ENCODE measurements at regions not wholly inside any gene's neighbourhood (a gene's known extent, or its start where the extent isn't known, plus 50 kb on each side); places are given as distances from the start of the nearest gene placed in this dataset.

DNA sequence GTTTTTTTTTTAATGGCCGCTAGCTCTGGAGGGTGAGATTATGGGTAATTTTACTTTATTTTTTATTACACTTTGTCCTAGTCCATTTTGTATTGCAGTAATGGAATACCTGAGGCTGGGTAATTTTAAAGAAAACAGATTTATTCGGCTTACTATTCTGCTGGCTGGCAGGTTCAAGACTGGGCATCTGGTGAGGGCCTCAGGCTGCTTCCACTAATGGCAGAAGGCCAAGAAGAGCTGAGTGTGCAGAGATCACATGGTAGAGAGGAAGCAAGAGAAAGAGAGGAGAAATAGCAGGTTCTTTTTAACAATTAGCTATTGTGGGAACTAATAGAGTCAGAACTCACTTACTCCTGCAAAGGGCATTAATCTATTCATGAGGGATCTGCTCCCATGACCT is 52.4 kb upstream of the ARHGAP28 start:
- TF ChIP-seq, protein P1, sequence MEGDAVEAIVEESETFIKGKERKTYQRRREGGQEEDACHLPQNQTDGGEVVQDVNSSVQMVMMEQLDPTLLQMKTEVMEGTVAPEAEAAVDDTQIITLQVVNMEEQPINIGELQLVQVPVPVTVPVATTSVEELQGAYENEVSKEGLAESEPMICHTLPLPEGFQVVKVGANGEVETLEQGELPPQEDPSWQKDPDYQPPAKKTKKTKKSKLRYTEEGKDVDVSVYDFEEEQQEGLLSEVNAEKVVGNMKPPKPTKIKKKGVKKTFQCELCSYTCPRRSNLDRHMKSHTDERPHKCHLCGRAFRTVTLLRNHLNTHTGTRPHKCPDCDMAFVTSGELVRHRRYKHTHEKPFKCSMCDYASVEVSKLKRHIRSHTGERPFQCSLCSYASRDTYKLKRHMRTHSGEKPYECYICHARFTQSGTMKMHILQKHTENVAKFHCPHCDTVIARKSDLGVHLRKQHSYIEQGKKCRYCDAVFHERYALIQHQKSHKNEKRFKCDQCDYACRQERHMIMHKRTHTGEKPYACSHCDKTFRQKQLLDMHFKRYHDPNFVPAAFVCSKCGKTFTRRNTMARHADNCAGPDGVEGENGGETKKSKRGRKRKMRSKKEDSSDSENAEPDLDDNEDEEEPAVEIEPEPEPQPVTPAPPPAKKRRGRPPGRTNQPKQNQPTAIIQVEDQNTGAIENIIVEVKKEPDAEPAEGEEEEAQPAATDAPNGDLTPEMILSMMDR (IDR thresholded peaks at IDR 0.05) = no peak

DNA sequence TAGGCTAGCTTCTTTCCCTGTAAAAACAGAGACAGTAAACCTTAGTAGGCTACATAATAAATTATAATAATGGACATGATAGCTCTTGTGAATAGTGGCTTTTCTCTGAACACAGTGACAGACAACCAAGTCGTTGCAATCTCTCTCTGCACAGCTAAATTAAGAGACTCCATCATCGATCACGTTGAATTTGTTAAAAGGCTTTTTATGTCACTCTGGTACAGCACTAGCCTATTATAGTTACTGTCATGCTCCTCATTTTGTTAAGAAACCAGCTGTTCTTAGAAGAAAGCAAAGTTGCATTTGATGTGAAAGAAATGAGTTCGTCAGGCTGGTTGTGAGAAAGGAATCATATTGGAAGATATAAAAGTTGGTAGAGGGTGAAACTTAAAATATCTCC is 50.3 kb upstream of the ARHGAP28 start:
- no peak for DNase-seq (ENCODE audit: low spot score)
- H3K4me1 ChIP-seq = no peaks in the 10 kb centered on the region
- H3K4me3 ChIP-seq = no peak overlapping the region
- no peaks in the 10 kb centered on the region for H3K9me3 ChIP-seq
- no peak overlapping the region for H3K27ac ChIP-seq
- H3K36me3 ChIP-seq = no peaks in the 10 kb centered on the region
- H3K27me3 ChIP-seq = no peaks in the 10 kb centered on the region
- TF ChIP-seq, protein P1 (IDR thresholded peaks at IDR 0.05) = no peak

More for the DNA sequence above, 52.4 kb upstream of the ARHGAP28 start:
- H3K4me1 ChIP-seq = no peaks in the 10 kb centered on the region
- H3K9me3 ChIP-seq = no peaks in the 10 kb centered on the region
- no peak for DNase-seq (ENCODE audit: low spot score)
- H3K27me3 ChIP-seq = no peaks in the 10 kb centered on the region
- H3K4me3 ChIP-seq = no peak overlapping the region
- H3K36me3 ChIP-seq = no peaks in the 10 kb centered on the region
- H3K27ac ChIP-seq = no peak overlapping the region

Measured in right atrium auricular region (tissue), 2 donors.